Stimulated activated naive B cell treated with anti-CD40 and anti-IgM and Interleukin-4, amounts not matched to agents 10 μg/mL and 1 μg/mL and 100 μg/mL, for 72 hours (primary cell): ENCODE measurements at regions not wholly inside any gene's neighbourhood (a gene's known extent, or its start where the extent isn't known, plus 50 kb on each side); places are given as distances from the start of the nearest gene placed in this dataset.
"Not testable (repeated sequence)": the region's sequence is repeated elsewhere in the genome, so short reads cannot be mapped to it uniquely, and the experiment has no call there.

Source experiments
- ATAC-seq, 2 donors: fragments of 150-1000 bp; cut with Tn5 transposase; replicated peaks; 2 replicates each; pipeline ENCODE4 v1.10.0; 2021; ENCODE audit warnings: moderate library complexity in 1 of 2
- DNase-seq: peaks from one replicate; pipeline ENCODE4 v3.0.0; 2021
- H3K27ac Mint-ChIP-seq: one replicate; pipeline ENCODE4 v1.8.0; 2022; ENCODE audit warnings: mild to moderate bottlenecking, mixed read lengths
- H3K27me3 Mint-ChIP-seq, 2 donors: one replicate each; pipeline ENCODE4 v1.8.0; 2022; ENCODE audit warnings: mixed read lengths in 2 of 2
- H3K36me3 Mint-ChIP-seq, 2 donors: one replicate each; pipeline ENCODE4 v1.8.0; 2022; ENCODE audit warnings: mixed read lengths in 2 of 2, mild to moderate bottlenecking in 1 of 2
- H3K4me1 Mint-ChIP-seq, 2 donors: one replicate each; pipeline ENCODE4 v1.8.0; 2022; ENCODE audit warnings: mixed read lengths in 2 of 2, mild to moderate bottlenecking in 1 of 2
- H3K4me3 Mint-ChIP-seq, 2 donors: one replicate each; pipeline ENCODE4 v1.8.0; 2022; ENCODE audit warnings: mild to moderate bottlenecking in 2 of 2, mixed read lengths in 2 of 2, moderate library complexity in 1 of 2
- H3K9me3 Mint-ChIP-seq, 2 donors: one replicate each; pipeline ENCODE4 v1.8.0; 2022; ENCODE audit warnings: mixed read lengths in 2 of 2, mild to moderate bottlenecking in 1 of 2

GRCh38 chr2:146376511-146377064 lies 1468.2 kb upstream of the ACVR2A start:
- H3K27me3 Mint-ChIP-seq = no peaks in the 10 kb centered on the region
- DNase-seq = no peak
- peaks cover 0 to 5% of the 10 kb centered on the region in 2 donors for H3K9me3 Mint-ChIP-seq
- ATAC-seq = no peak
- no peaks in the 10 kb centered on the region for H3K4me1 Mint-ChIP-seq
- no peaks in the 10 kb centered on the region for H3K36me3 Mint-ChIP-seq
- no peak overlapping the region for H3K4me3 Mint-ChIP-seq
- H3K27ac Mint-ChIP-seq = no peak overlapping the region

GRCh38 chr2:146374505-146374904 lies 1470.3 kb upstream of the ACVR2A start:
- H3K36me3 Mint-ChIP-seq = no peaks in the 10 kb centered on the region
- peaks cover 4 to 8% of the 10 kb centered on the region in 2 donors for H3K9me3 Mint-ChIP-seq
- no peaks in the 10 kb centered on the region for H3K4me1 Mint-ChIP-seq
- H3K4me3 Mint-ChIP-seq = no peak overlapping the region
- no peak for ATAC-seq
- no peak overlapping the region for H3K27ac Mint-ChIP-seq
- DNase-seq = no peak
- H3K27me3 Mint-ChIP-seq = no peaks in the 10 kb centered on the region

- not testable (repeated sequence) for H3K27me3 Mint-ChIP-seq, H3K27ac Mint-ChIP-seq, H3K9me3 Mint-ChIP-seq, H3K4me3 Mint-ChIP-seq, H3K4me1 Mint-ChIP-seq, H3K36me3 Mint-ChIP-seq, DNase-seq, ATAC-seq
Observed at GRCh38 chr2:146371364-146371763, 1473.5 kb upstream of the ACVR2A start.

- DNase-seq (no peak), ATAC-seq (no peak)
- Mint-ChIP-seq H3K4me3 (no peak overlapping the region), H3K9me3 (peaks cover 4 to 8% of the 10 kb centered on the region in 2 donors), H3K36me3 (no peaks in the 10 kb centered on the region), H3K4me1 (no peaks in the 10 kb centered on the region), H3K27ac (no peak overlapping the region), H3K27me3 (no peaks in the 10 kb centered on the region)
Observed at GRCh38 chr2:146370826-146371225, 1474.0 kb upstream of the ACVR2A start.

- Mint-ChIP-seq H3K36me3 (no peaks in the 10 kb centered on the region), H3K4me1 (no peaks in the 10 kb centered on the region), H3K27ac (no peak overlapping the region), H3K4me3 (no peak overlapping the region), H3K9me3 (peaks cover 2 to 3% of the 10 kb centered on the region in 2 donors), H3K27me3 (no peaks in the 10 kb centered on the region)
- DNase-seq (no peak), ATAC-seq (no peak)
Observed at GRCh38 chr2:146366276-146366675, 1478.6 kb upstream of the ACVR2A start.

DNA sequence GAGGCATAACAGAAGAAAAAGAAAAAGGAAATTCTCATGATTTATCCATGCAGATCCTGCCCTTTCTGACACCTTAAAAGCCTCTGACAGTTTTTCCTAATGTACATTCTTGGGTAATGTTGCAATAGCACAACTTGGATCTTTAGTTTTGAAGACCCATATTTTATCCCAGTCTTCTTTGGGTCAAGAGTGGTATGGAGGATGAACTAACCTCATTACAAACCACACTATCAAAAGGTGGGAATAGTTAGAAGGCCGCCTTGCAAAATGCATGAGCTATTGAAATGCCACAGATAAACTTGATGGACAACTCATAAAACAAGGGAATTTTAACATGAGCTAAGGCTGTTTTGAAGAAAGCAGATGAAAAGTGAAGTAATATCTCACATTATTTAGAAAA lies 1479.8 kb upstream of the ACVR2A start:
- Mint-ChIP-seq H3K36me3 (no peaks in the 10 kb centered on the region), H3K27ac (no peak overlapping the region), H3K4me1 (no peaks in the 10 kb centered on the region), H3K27me3 (no peaks in the 10 kb centered on the region), H3K4me3 (no peak overlapping the region), H3K9me3 (no peaks in the 10 kb centered on the region)
- ATAC-seq = no peak
- DNase-seq = no peak

GRCh38 chr2:146363731-146364130 lies 1481.1 kb upstream of the ACVR2A start:
- Mint-ChIP-seq H3K4me3 (no peak overlapping the region), H3K27me3 (no peaks in the 10 kb centered on the region)
- no peak for ATAC-seq

GRCh38 chr2:146351689-146352088 lies 1493.1 kb upstream of the ACVR2A start:
- Mint-ChIP-seq H3K4me3 (no peak overlapping the region), H3K27ac (no peak overlapping the region), H3K27me3 (no peaks in the 10 kb centered on the region), H3K36me3 (no peaks in the 10 kb centered on the region), H3K4me1 (no peaks in the 10 kb centered on the region), H3K9me3 (no peaks in the 10 kb centered on the region)
- ATAC-seq = no peak
- DNase-seq = no peak

More at GRCh38 chr2:146363731-146364130, 1481.1 kb upstream of the ACVR2A start:
- H3K4me1 Mint-ChIP-seq = no peaks in the 10 kb centered on the region
- no peak for DNase-seq
- H3K9me3 Mint-ChIP-seq = no peaks in the 10 kb centered on the region
- H3K36me3 Mint-ChIP-seq = no peaks in the 10 kb centered on the region
- H3K27ac Mint-ChIP-seq = no peak overlapping the region

GRCh38 chr2:146349334-146349733 lies 1495.5 kb upstream of the ACVR2A start:
- Mint-ChIP-seq H3K9me3 (no peaks in the 10 kb centered on the region), H3K4me3 (no peak overlapping the region), H3K4me1 (no peaks in the 10 kb centered on the region), H3K27me3 (no peaks in the 10 kb centered on the region), H3K27ac (no peak overlapping the region), H3K36me3 (no peaks in the 10 kb centered on the region)
- no peak for ATAC-seq
- no peak for DNase-seq

DNA sequence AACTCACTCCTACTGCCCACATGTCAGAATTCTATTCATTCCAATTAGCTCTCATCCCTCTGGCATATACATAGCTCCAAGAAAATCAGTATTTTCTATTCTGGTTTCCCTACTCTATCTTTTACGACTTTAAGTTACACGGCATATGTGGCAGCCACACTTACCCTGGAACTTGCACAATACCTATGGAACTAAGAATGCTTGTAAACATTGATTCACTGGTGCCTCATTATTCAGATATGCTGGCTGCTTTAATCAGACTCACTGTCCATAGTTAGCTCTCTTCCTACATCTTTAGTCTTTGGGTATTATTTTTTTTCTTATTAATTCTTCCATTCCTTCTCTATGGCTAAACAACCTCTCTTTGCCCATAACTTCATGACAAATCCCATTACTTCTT lies 1519.9 kb upstream of the ACVR2A start:
- Mint-ChIP-seq H3K27me3 (no peaks in the 10 kb centered on the region), H3K27ac (no peak overlapping the region), H3K36me3 (no peaks in the 10 kb centered on the region), H3K4me1 (no peaks in the 10 kb centered on the region), H3K4me3 (no peak overlapping the region), H3K9me3 (no peaks in the 10 kb centered on the region)
- DNase-seq (no peak), ATAC-seq (no peak)

GRCh38 chr2:146323564-146323963 lies 1521.3 kb upstream of the ACVR2A start:
- H3K27ac Mint-ChIP-seq = no peak overlapping the region
- no peaks in the 10 kb centered on the region for H3K9me3 Mint-ChIP-seq
- DNase-seq (no peak), ATAC-seq (no peak)
- no peaks in the 10 kb centered on the region for H3K36me3 Mint-ChIP-seq
- H3K27me3 Mint-ChIP-seq = no peaks in the 10 kb centered on the region
- H3K4me1 Mint-ChIP-seq = no peaks in the 10 kb centered on the region
- H3K4me3 Mint-ChIP-seq = no peak overlapping the region

DNA sequence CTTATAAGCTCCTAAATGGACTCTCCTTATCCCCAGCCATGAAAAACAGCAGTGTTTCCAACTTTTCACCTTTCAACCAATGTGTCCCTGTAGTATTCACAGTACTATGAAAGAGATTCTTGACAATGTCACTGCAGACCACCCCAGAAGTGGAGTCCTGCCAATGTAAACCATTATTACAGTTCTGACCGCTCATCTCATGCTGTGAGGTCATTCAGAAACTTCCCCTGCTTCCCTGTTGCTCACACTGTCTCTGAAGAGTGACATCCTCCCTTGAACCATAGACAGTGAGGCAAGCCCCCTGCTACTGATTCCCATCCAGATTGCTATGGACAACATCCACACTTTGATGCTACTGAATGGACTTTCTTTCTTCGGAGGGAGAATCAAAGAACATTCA lies 1523.7 kb upstream of the ACVR2A start:
- H3K4me1 Mint-ChIP-seq = no peaks in the 10 kb centered on the region
- DNase-seq (no peak), ATAC-seq (no peak)
- no peaks in the 10 kb centered on the region for H3K27me3 Mint-ChIP-seq
- H3K9me3 Mint-ChIP-seq = no peaks in the 10 kb centered on the region
- no peak overlapping the region for H3K27ac Mint-ChIP-seq
- H3K36me3 Mint-ChIP-seq = no peaks in the 10 kb centered on the region
- no peak overlapping the region for H3K4me3 Mint-ChIP-seq

DNA sequence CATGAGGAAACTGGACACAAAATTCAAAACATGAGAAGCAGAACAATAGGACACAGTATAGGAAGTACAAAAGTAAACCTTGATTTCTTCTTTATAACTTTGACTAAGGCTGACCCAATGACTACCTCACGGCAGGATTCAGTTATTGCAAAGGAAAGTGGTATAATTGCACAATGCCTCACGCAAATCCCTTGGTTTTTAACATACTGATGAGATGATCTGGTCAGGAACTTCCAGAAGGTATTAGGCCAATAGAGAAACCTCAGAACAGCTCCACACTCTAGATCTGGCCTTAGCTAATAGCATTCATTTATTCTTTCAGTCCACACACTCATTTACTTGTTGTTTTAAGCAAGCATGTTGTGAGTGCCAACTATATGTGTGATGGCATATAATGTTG lies 1526.9 kb upstream of the ACVR2A start:
- no peak for ATAC-seq
- Mint-ChIP-seq H3K4me3 (no peak overlapping the region), H3K4me1 (no peaks in the 10 kb centered on the region), H3K36me3 (no peaks in the 10 kb centered on the region), H3K9me3 (no peaks in the 10 kb centered on the region), H3K27me3 (no peaks in the 10 kb centered on the region), H3K27ac (no peak overlapping the region)
- DNase-seq = no peak

DNA sequence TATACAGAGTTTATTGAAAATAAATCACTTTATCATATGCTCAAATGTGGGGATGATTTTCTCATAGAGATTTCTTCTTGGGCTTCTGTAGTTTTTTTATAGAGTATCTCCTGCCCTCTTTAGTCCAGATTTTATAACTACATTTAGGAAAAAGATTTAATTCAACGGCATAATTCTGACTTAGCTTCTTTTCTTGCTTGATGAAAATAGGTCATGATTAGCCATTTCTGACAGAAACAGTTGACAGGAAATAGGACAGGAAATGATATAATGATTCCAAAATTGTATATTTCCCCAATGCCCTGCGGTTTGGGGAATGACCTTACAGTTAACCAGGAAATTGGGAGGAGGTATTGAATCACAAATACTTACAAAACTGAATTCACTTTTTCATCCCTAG lies 1531.9 kb upstream of the ACVR2A start:
- no peak overlapping the region for H3K4me3 Mint-ChIP-seq
- H3K27ac Mint-ChIP-seq = no peak overlapping the region
- H3K9me3 Mint-ChIP-seq = no peaks in the 10 kb centered on the region
- H3K27me3 Mint-ChIP-seq = no peaks in the 10 kb centered on the region
- ATAC-seq (no peak), DNase-seq (no peak)
- no peaks in the 10 kb centered on the region for H3K4me1 Mint-ChIP-seq
- H3K36me3 Mint-ChIP-seq = no peaks in the 10 kb centered on the region

DNA sequence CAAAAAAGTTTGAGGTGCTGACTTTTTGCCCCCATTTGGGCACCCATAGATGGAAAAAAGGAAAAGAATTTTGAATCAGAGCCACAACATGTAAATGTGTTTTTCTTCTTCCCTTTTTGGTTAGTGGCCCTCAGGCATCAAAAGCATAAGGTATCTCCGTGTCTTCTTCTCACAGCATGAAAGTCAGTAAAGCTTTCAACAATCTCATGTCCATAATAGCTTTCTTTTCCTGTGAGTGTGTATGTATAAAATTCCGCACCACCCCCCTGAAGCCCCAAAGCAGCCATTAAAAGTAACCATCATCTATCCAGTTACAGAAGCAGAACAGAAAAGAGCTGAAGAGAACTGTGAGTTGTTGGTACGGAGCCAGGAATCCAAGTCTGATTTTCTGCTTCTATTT lies 1539.7 kb upstream of the ACVR2A start:
- Mint-ChIP-seq H3K36me3 (no peaks in the 10 kb centered on the region), H3K27me3 (no peaks in the 10 kb centered on the region), H3K4me1 (no peaks in the 10 kb centered on the region), H3K9me3 (peaks cover 12 to 15% of the 10 kb centered on the region in 2 donors), H3K27ac (no peak overlapping the region), H3K4me3 (no peak overlapping the region)
- ATAC-seq = no peak
- no peak for DNase-seq

DNA sequence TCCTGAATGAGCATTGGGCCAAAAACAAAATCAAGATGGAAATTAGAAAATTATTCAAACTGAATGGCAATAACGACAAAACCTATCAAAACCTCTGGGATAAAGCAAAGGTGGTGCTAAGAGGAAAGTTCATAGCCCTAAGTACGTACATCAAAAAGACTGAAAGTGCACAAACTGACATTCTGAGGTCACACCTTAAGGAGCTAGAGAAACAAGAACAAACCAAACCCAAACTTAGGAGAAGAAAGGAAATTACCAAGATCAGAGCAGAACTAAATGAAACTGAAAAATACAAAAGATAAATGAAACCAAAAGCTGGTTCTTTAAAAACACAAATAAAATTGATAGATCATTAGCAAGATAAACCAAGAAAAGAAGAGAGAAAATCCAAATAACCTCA lies 1543.5 kb upstream of the ACVR2A start:
- DNase-seq (no peak), ATAC-seq (no peak)
- Mint-ChIP-seq H3K9me3 (peaks cover 21% of the 10 kb centered on the region in 2 donors), H3K27ac (no peak overlapping the region), H3K4me3 (no peak overlapping the region), H3K4me1 (no peaks in the 10 kb centered on the region), H3K36me3 (no peaks in the 10 kb centered on the region), H3K27me3 (no peaks in the 10 kb centered on the region)
